ENCODE measurements at regions not wholly inside any gene's neighbourhood (a gene's known extent, or its start where the extent isn't known, plus 50 kb on each side); places are given as distances from the start of the nearest gene placed in this dataset.
A peak's percentile ranks its signal among the peaks of the same experiment; 100 is the strongest.
"Not testable (repeated sequence)": the region's sequence is repeated elsewhere in the genome, so short reads cannot be mapped to it uniquely, and the experiment has no call there.

- H3K9me3 ChIP-seq = no peaks in the 10 kb centered on the region
- H3K4me1 ChIP-seq = peaks cover 0 to 6% of the 10 kb centered on the region in 2 donors
- H3K27ac ChIP-seq = peak overlapping the region in 3 of 4 donors; percentile 19 to 44 (median 33)
- H3K27me3 ChIP-seq = no peaks in the 10 kb centered on the region
- H3K36me3 ChIP-seq = no peaks in the 10 kb centered on the region
- TF ChIP-seq POLR2A (IDR thresholded peaks at IDR 0.05) (no peak), CTCF (IDR thresholded peaks at IDR 0.05 in 4 of 5, conservative IDR thresholded peaks at IDR 0.05 in 1 of 5) (peak; percentile 45 to 85 (median 61))
- intact Hi-C loops (cut with DNase I; ENCODE audit: low total_unique reads) = loop anchor here (1.0 kb wide), 1 partner anchor 33 kb away; no protein-coding TSS in a partner anchor
- peak; percentile 88 to 89 for ATAC-seq
- in situ Hi-C loops (cut with MboI; ENCODE audit: low sequenced_read_pairs in 4 of 4) = no loop called here
- H3K4me3 ChIP-seq = peak overlapping the region; percentile 38 to 56 (median 44)
- DNase-seq = peak; percentile 15 to 38
These were observed 208.7 kb downstream of the ICOS start for GRCh38 chr2:204145263-204145751.

GRCh38 chr2:204145791-204146190 is 209.2 kb downstream of the ICOS start:
- Histone ChIP-seq H3K4me1 (peaks cover 0 to 6% of the 10 kb centered on the region in 2 donors), H3K27me3 (no peaks in the 10 kb centered on the region), H3K36me3 (no peaks in the 10 kb centered on the region), H3K4me3 (peak overlapping the region; percentile 38 to 56 (median 44)), H3K27ac (peak overlapping the region in 2 of 4 donors; percentile 19 to 44), H3K9me3 (no peaks in the 10 kb centered on the region)
- ATAC-seq = no peak
- in situ Hi-C loops (cut with MboI; ENCODE audit: low sequenced_read_pairs in 4 of 4) = no loop called here
- TF ChIP-seq POLR2A (IDR thresholded peaks at IDR 0.05) (no peak), CTCF (IDR thresholded peaks at IDR 0.05 in 4 of 5, conservative IDR thresholded peaks at IDR 0.05 in 1 of 5) (no peak)
- no peak for DNase-seq
- intact Hi-C loops (cut with DNase I; ENCODE audit: low total_unique reads) = loop anchor here (1.0 kb wide), 1 partner anchor 33 kb away; no protein-coding TSS in a partner anchor

GRCh38 chr2:204147040-204147439 is 210.5 kb downstream of the ICOS start:
- H3K36me3 ChIP-seq; DNase-seq; in situ Hi-C loops (cut with MboI; ENCODE audit: low sequenced_read_pairs in 4 of 4); H3K27me3 ChIP-seq; ATAC-seq; H3K4me1 ChIP-seq; H3K27ac ChIP-seq; H3K9me3 ChIP-seq; H3K4me3 ChIP-seq; intact Hi-C loops (cut with DNase I; ENCODE audit: low total_unique reads): not testable (repeated sequence)

DNA sequence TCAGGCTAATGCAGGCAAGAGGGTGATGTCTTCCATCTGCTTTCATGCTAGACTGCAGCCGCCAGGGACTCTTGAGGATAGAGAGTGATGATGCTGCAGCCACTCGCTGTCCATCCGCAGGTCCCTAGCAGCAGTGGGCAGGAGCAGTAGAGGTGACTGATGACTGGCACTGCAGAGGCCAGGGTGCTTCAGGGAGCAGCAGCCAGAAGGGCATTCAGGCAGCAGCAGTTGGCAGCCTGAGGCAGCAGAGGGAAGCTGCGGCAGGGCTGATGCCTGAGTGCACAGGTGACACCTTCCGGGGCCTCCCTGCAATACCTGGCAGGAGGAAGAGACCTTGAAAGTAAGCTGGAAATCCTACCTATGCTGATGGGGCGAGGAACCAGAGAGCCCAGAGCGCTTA is 214.2 kb downstream of the ICOS start:
- no peak for DNase-seq
- intact Hi-C loops (cut with DNase I; ENCODE audit: low total_unique reads) = no loop called here
- TF ChIP-seq POLR2A (IDR thresholded peaks at IDR 0.05) = no peak
- TF ChIP-seq CTCF (IDR thresholded peaks at IDR 0.05 in 4 of 5, conservative IDR thresholded peaks at IDR 0.05 in 1 of 5) = no peak
- no peak for ATAC-seq
- Histone ChIP-seq H3K36me3 (no peaks in the 10 kb centered on the region), H3K4me1 (peaks cover 0 to 4% of the 10 kb centered on the region in 2 donors), H3K9me3 (no peaks in the 10 kb centered on the region), H3K4me3 (no peak overlapping the region), H3K27ac (no peak overlapping the region), H3K27me3 (no peaks in the 10 kb centered on the region)
- in situ Hi-C loops (cut with MboI; ENCODE audit: low sequenced_read_pairs in 4 of 4) = no loop called here

- H3K27ac ChIP-seq = no peak overlapping the region
- intact Hi-C loops (cut with DNase I; ENCODE audit: low total_unique reads) (no loop called here), in situ Hi-C loops (cut with MboI; ENCODE audit: low sequenced_read_pairs in 4 of 4) (no loop called here)
These were observed 216.1 kb downstream of the ICOS start for GRCh38 chr2:204152616-204153015.

More at GRCh38 chr2:204152616-204153015, 216.1 kb downstream of the ICOS start:
- H3K36me3 ChIP-seq = no peaks in the 10 kb centered on the region
- DNase-seq = no peak
- no peaks in the 10 kb centered on the region for H3K9me3 ChIP-seq
- TF ChIP-seq CTCF (IDR thresholded peaks at IDR 0.05 in 4 of 5, conservative IDR thresholded peaks at IDR 0.05 in 1 of 5) (no peak), POLR2A (IDR thresholded peaks at IDR 0.05) (no peak)
- H3K27me3 ChIP-seq = no peaks in the 10 kb centered on the region
- H3K4me3 ChIP-seq = no peak overlapping the region
- no peaks in the 10 kb centered on the region for H3K4me1 ChIP-seq
- ATAC-seq = no peak
